H9 (cell line): ENCODE measurements at regions not wholly inside any gene's neighbourhood (a gene's known extent, or its start where the extent isn't known, plus 50 kb on each side); places are given as distances from the start of the nearest gene placed in this dataset.

Source experiments
- DNase-seq: peaks from one replicate; pipeline ENCODE4 v3.0.0-alpha.2; 2017
- H2AFZ ChIP-seq: one replicate; pipeline ENCODE4 v1.6.1; 2013; ENCODE audit warnings: mild to moderate bottlenecking, low read length, control low read depth, moderate library complexity
- H2AK5ac ChIP-seq: 2 replicates; pipeline ENCODE4 v1.6.1; 2013; ENCODE audit warnings: low read length, control low read depth, mixed read lengths; ENCODE audit not compliant: insufficient read length
- H2BK120ac ChIP-seq: one replicate; pipeline ENCODE4 v1.6.1; 2013; ENCODE audit warnings: low read depth, mild to moderate bottlenecking, low read length, control low read depth, inconsistent platforms; ENCODE audit not compliant: poor library complexity, severe bottlenecking
- H2BK12ac ChIP-seq: 2 replicates; pipeline ENCODE4 v1.6.1; 2013; ENCODE audit warnings: low read length, control low read depth, mixed read lengths, low read depth; ENCODE audit not compliant: insufficient read length
- H2BK15ac ChIP-seq: 2 replicates; pipeline ENCODE4 v1.6.1; 2013; ENCODE audit warnings: low read depth, low read length, control low read depth
- H2BK20ac ChIP-seq: one replicate; pipeline ENCODE4 v1.6.1; 2013; ENCODE audit warnings: low read depth, mild to moderate bottlenecking, low read length, control low read depth, inconsistent platforms; ENCODE audit not compliant: poor library complexity, severe bottlenecking
- H2BK5ac ChIP-seq: 2 replicates; pipeline ENCODE4 v1.6.1; 2013; ENCODE audit warnings: low read length, control low read depth, mixed read lengths; ENCODE audit not compliant: insufficient read length
- H3K14ac ChIP-seq: 2 replicates; pipeline ENCODE4 v1.6.1; 2013; ENCODE audit warnings: low read length, control low read depth; ENCODE audit not compliant: insufficient read depth
- H3K18ac ChIP-seq: 2 replicates; pipeline ENCODE4 v1.6.1; 2013; ENCODE audit warnings: low read depth, mild to moderate bottlenecking, mixed read lengths, low read length, control low read depth; ENCODE audit not compliant: insufficient read length
- H3K23ac ChIP-seq: 2 replicates; pipeline ENCODE4 v1.6.1; 2013; ENCODE audit warnings: low read length, control low read depth, mixed read lengths, low read depth; ENCODE audit not compliant: insufficient read length
- H3K23me2 ChIP-seq: 2 replicates; pipeline ENCODE4 v1.6.1; 2013; ENCODE audit warnings: low read depth, mild to moderate bottlenecking, mixed read lengths, low read length, control low read depth; ENCODE audit not compliant: insufficient read length, poor library complexity, severe bottlenecking
- H3K27ac ChIP-seq: 2 replicates; pipeline ENCODE4 v1.5.1; 2013; ENCODE audit warnings: low read length, control low read depth, mixed read lengths, low read depth; ENCODE audit not compliant: insufficient read length
- H3K27me3 ChIP-seq: 2 replicates; pipeline ENCODE4 v1.6.1; 2013; ENCODE audit warnings: low read length, control low read depth, inconsistent platforms; ENCODE audit not compliant: insufficient read depth
- H3K4ac ChIP-seq: 2 replicates; pipeline ENCODE4 v1.6.1; 2013; ENCODE audit warnings: low read depth, mild to moderate bottlenecking, control low read depth, inconsistent platforms, low read length, moderate library complexity
- H3K4me1 ChIP-seq: 2 replicates; pipeline ENCODE4 v1.6.1; 2013; ENCODE audit warnings: low read length, control low read depth, inconsistent platforms; ENCODE audit not compliant: insufficient read depth
- H3K4me2 ChIP-seq: 2 replicates; pipeline ENCODE4 v1.6.1; 2013; ENCODE audit warnings: low read length, control low read depth, mixed read lengths; ENCODE audit not compliant: insufficient read length, insufficient read depth
- H3K56ac ChIP-seq: 2 replicates; pipeline ENCODE4 v1.6.1; 2013; ENCODE audit warnings: low read depth, mild to moderate bottlenecking, mixed read lengths, low read length, control low read depth; ENCODE audit not compliant: insufficient read length
- H3K79me1 ChIP-seq: 2 replicates; pipeline ENCODE4 v1.6.1; 2013; ENCODE audit warnings: low read depth, mild to moderate bottlenecking, moderate library complexity, low read length, control low read depth, inconsistent platforms; ENCODE audit not compliant: insufficient read depth, poor library complexity, severe bottlenecking
- H3K79me2 ChIP-seq: 2 replicates; pipeline ENCODE4 v1.6.1; 2013; ENCODE audit warnings: low read length, control low read depth, inconsistent platforms; ENCODE audit not compliant: insufficient read depth
- H3K9ac ChIP-seq: 2 replicates; pipeline ENCODE4 v1.6.1; 2013; ENCODE audit warnings: low read length, control low read depth, mixed read lengths; ENCODE audit not compliant: insufficient read length; ENCODE audit errors: extremely low read depth
- H3K9me3 ChIP-seq: one replicate; pipeline ENCODE4 v1.6.1; 2013; ENCODE audit warnings: low read depth, low read length, inconsistent platforms; ENCODE audit not compliant: control insufficient read depth
- H3T11ph ChIP-seq: one replicate; pipeline ENCODE4 v1.6.1; 2013; ENCODE audit warnings: mild to moderate bottlenecking, low read length, control low read depth, inconsistent platforms
- H4K20me1 ChIP-seq: one replicate; pipeline ENCODE4 v1.6.1; 2013; ENCODE audit not compliant: control insufficient read depth, insufficient read length, insufficient read depth
- H4K5ac ChIP-seq: 2 replicates; pipeline ENCODE4 v1.6.1; 2013; ENCODE audit warnings: low read depth, mild to moderate bottlenecking, mixed read lengths, low read length, control low read depth; ENCODE audit not compliant: insufficient read length
- H4K8ac ChIP-seq: replicated peaks from 2 replicates; pipeline ENCODE4 v1.6.1; 2013; ENCODE audit warnings: low read length, control low read depth, mixed read lengths, low read depth; ENCODE audit not compliant: insufficient read length
- H4K91ac ChIP-seq: 2 replicates; pipeline ENCODE4 v1.6.1; 2013; ENCODE audit warnings: low read depth, mild to moderate bottlenecking, moderate library complexity, mixed read lengths, low read length, control low read depth; ENCODE audit not compliant: insufficient read length
- H3K27ac Mint-ChIP-seq, 3 experiments: 2 replicates in 2 of 3; 3 replicates in 1 of 3; pipeline ENCODE4 v1.8.0; 2020 to 2021; ENCODE audit warnings: mixed read lengths in 3 of 3, mild to moderate bottlenecking in 1 of 3, moderate library complexity in 1 of 3
- H3K27me3 Mint-ChIP-seq: 2 replicates; pipeline ENCODE4 v1.8.0; 2021; ENCODE audit warnings: low read depth, mild to moderate bottlenecking, moderate library complexity, mixed read lengths
- H3K36me3 Mint-ChIP-seq, 3 experiments: 2 replicates in 2 of 3; 3 replicates in 1 of 3; pipeline ENCODE4 v1.8.0; 2020 to 2021; ENCODE audit warnings: low read depth in 3 of 3, mixed read lengths in 3 of 3; ENCODE audit not compliant: insufficient read depth in 1 of 3
- H3K4me1 Mint-ChIP-seq, 2 experiments: 2 replicates each; pipeline ENCODE4 v1.8.0; 2020; ENCODE audit warnings: mixed read lengths in 2 of 2
- H3K4me3 Mint-ChIP-seq, 2 experiments: 2 replicates in 1 of 2; 3 replicates in 1 of 2; pipeline ENCODE4 v1.8.0; 2020 to 2021; ENCODE audit warnings: mild to moderate bottlenecking in 2 of 2, mixed read lengths in 2 of 2, moderate library complexity in 1 of 2
- H3K9me3 Mint-ChIP-seq, 2 experiments: 2 replicates in 1 of 2; 3 replicates in 1 of 2; pipeline ENCODE4 v1.8.0; 2020; ENCODE audit warnings: mild to moderate bottlenecking in 2 of 2, mixed read lengths in 2 of 2, moderate library complexity in 1 of 2
- CTCF ChIP-seq: fragments of 200-600 bp; sonication (generic); conservative IDR thresholded peaks from 3 replicates; pipeline ENCODE4 v1.8.0; 2021; ENCODE audit warnings: antibody characterized with exemption, mild to moderate bottlenecking
- WGBS: extraction: QIAGEN DNeasy Blood & Tissue Kit; methylation state at CpG from one replicate; pipeline ENCODE4 v1.1.7; 2013; ENCODE audit warnings: missing lambda C conversion rate, low lambda C conversion rate, mixed read lengths; ENCODE audit not compliant: insufficient read length; ENCODE audit errors: extremely low coverage; 5-methylcytosine and 5-hydroxymethylcytosine counted together

GRCh38 chr5:112657804-112658203 is 79.9 kb upstream of the APC start:
- H3T11ph ChIP-seq = no peak overlapping the region
- H4K5ac ChIP-seq = no peak overlapping the region
- peaks cover 0 to 6% of the 10 kb centered on the region in 2 experiments; a peak in 1 of 5 replicates for H3K9me3 Mint-ChIP-seq
- no peak overlapping the region for H2BK120ac ChIP-seq
- no peak overlapping the region for H3K18ac ChIP-seq
- H2BK15ac ChIP-seq = no peak overlapping the region
- H3K23me2 ChIP-seq = no peaks in the 10 kb centered on the region
- no peak overlapping the region for H2AK5ac ChIP-seq
- no peak overlapping the region; a peak in 1 of 7 replicates for H3K27ac Mint-ChIP-seq
- H3K27me3 ChIP-seq = no peaks in the 10 kb centered on the region
- DNase-seq = peak; percentile 31
- H3K36me3 Mint-ChIP-seq = no peaks in the 10 kb centered on the region; a peak in 2 of 7 replicates
- H4K8ac ChIP-seq = no peak overlapping the region
- H2BK20ac ChIP-seq = no peak overlapping the region
- no peak overlapping the region for H4K91ac ChIP-seq
- no peak overlapping the region for H2BK5ac ChIP-seq
- no peak overlapping the region for H2AFZ ChIP-seq
- no peaks in the 10 kb centered on the region for H3K4me1 ChIP-seq
- H3K14ac ChIP-seq = no peak overlapping the region
- H3K4me2 ChIP-seq = no peak overlapping the region
- H3K4ac ChIP-seq = no peak overlapping the region
- H3K27ac ChIP-seq = no peak overlapping the region
- H3K79me2 ChIP-seq = no peaks in the 10 kb centered on the region
- no peak overlapping the region for H3K9ac ChIP-seq
- H3K4me3 Mint-ChIP-seq = no peak overlapping the region
- no peaks in the 10 kb centered on the region for H4K20me1 ChIP-seq
- no peak overlapping the region for H3K23ac ChIP-seq
- no peaks in the 10 kb centered on the region for H3K4me1 Mint-ChIP-seq
- H2BK12ac ChIP-seq = no peak overlapping the region
- no peaks in the 10 kb centered on the region; the same call in 1 of the 2 replicates for H3K27me3 Mint-ChIP-seq
- WGBS = no CpG with 5 or more reads among the region's 3 CpGs
- no peak for TF ChIP-seq CTCF
- no peak overlapping the region for H3K56ac ChIP-seq
- H3K9me3 ChIP-seq = no peaks in the 10 kb centered on the region
- no peaks in the 10 kb centered on the region for H3K79me1 ChIP-seq
